ENCODE measurements at regions not wholly inside any gene's neighbourhood (a gene's known extent, or its start where the extent isn't known, plus 50 kb on each side); places are given as distances from the start of the nearest gene placed in this dataset.

GRCh38 chr3:189502676-189503257 lies 128.4 kb upstream of the TP63 start:
- TF ChIP-seq POLR2A (IDR thresholded peaks at IDR 0.05) (no peak), CTCF (IDR thresholded peaks at IDR 0.05) (no peak)
